NCI-H2107 treated with DMSO at 0.1 percent for 48 hours (cell line): ENCODE measurements at regions not wholly inside any gene's neighbourhood (a gene's known extent, or its start where the extent isn't known, plus 50 kb on each side); places are given as distances from the start of the nearest gene placed in this dataset.
"Not testable (repeated sequence)": the region's sequence is repeated elsewhere in the genome, so short reads cannot be mapped to it uniquely, and the experiment has no call there.

Experiments used
- DNase-seq: peaks from one replicate; lab custom pipeline; 2025; ENCODE audit not compliant: unreplicated experiment; lab: John Stamatoyannopoulos, UW

GRCh38 chr18:43341014-43341413, 63.7 kb upstream of the SYT4 start:
- no peak for DNase-seq

DNA sequence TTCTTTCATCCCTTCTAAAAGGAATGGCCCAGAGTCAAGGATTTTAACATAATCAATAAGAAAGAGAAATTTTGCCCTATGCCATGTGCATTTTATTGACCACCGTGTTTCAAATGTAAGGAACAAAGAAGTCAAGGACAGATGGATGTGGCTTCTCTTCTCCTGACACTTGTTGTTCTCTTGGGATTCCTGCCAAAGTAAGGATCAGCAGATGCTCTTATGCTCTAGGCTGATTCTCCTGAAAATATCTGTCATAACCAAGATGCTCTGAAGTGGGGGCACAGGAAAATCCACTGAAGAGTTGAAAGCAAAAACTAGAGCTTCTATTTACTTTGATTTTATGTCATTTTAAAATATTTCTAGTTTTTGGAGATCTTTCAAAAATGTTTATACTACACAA, 72.9 kb upstream of the SYT4 start:
- no peak for DNase-seq

DNA sequence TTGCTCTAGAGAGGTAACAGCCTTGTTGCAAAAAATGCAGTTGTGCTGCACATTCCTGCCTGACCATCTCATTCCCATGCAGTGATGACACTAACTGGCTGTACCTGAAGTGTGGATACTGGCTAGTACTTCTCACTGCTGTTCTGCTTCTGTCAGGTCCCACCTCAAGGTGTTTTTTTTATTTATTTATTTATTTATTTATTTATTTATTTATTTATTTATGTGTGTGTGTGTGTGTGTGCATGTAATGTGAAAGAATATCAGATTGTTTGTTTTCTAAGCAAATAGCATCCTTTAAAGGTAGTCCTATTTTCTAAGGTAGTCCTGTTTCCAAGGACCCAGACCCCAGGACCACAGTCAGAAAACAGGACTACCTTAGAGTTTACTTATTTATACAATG, 87.2 kb upstream of the SYT4 start:
- DNase-seq: no peak

- no peak for DNase-seq
Measured at GRCh38 chr18:43367895-43368294, 90.6 kb upstream of the SYT4 start.

DNA sequence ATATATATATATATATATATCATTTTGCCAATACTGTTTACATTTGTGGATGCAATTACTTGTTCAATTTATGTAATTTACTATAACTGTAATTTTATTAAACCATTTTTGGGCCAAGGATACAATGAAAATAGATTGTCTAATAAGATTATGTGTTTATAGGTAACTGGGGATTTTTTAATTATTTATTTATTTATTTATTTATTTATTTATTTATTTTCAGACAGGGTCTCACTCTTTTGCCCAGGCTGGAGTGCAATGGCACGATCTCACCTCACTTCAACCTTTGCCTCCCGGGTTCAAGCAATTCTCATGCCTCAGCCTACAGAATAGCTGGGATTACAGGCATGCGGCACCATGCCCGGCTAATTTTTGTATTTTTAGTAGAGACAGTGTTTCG, 92.0 kb upstream of the SYT4 start:
- not testable (repeated sequence) for DNase-seq

DNA sequence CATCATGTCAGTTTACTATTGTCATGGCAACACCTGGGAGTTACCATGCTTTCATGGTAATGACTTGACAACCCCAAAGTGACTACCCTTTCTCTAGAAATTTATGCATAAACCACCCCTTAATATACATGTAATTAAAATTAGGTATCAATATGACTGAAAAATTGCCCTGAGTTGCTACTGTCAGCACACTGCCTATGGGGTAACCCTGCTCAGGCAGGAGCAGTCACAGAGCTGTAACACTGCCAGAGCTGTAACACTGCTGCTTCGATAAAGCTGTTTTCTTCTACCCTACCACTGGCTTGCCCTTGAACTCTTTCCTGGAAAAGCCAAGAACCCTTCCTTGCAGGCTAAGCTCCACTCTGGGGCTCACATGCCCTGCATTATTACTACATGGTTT, 95.5 kb upstream of the SYT4 start:
- no peak for DNase-seq

DNA sequence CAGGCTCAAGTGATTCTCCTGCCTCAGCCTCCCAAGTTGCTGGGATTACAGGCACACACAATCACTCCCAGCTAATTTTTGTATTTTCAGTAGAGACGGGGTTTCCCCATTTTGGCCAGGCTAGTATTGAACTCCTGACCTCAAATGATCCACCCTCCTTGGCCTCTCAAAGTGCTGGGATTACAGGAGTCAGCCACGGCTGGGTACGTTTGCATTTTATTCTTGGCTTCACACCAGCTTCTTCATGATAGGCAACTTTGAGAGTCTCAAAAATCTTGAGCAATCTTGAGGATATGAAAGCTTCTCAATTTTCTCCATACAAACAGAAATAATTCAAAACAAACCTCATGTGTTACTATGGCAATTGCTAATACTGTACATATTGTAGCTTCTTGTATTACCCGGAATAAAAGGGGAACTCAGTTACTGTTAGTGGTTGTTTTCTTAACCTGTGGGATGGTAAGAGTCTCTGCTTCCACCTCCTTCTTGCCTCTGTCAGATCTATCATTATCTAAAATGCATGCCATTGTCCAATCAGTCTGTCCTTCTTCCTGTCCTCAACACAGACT, 102.9 kb upstream of the SYT4 start:
- DNase-seq: no peak

DNA sequence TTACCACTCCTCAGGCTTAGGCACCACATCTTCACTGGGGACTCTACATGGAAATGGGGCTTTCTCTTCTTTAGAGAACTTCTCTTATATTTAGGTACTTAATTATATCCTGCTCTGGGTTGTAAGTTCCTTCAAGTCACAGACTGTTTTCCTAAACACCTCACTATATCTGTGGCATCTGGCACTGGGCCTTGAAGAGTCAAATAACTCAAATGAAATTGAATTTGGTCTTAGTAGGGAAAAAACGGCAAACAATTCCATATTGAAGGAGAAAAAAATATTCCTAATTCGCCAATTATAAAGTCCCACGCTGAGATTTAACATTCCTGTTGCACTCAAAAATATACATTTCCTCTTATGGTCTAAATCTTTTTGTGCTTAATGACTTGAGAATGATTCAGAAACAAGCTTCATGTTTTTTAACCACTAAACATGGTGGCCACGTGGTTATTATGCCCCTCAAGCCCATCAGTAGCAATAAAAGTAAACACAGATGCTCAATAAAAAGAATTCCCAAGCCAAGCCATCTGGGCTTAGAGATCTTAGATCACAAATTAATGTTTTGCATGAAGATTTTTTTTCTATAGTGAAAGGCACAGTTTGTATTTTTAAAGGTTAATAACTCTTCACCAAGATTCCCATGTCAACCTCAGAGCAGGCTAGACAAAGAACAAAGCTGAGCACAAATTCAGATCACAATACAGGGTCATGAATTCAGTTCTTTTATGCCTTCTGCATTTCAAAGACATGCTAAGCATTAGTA, 105.5 kb upstream of the SYT4 start:
- DNase-seq: no peak

DNA sequence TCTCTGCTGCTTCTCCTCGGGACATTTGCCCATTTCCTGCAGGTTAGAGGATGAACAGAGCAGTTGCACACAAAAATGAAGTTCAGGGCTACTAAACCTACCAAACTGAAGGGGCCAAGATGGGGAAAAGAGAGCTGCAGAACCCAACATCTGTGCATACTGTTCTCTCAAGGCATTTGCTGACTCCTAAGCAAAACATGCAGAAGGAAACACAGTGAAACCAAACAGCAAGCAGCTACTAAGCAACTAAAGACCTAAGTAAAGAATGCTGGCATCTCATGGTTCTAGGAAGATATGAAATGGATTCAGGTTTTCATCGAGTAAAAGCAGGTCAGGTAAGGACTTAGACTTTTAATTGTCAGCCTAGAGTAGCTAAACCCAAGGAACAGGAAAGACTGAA, 111.9 kb upstream of the SYT4 start:
- DNase-seq: no peak

DNA sequence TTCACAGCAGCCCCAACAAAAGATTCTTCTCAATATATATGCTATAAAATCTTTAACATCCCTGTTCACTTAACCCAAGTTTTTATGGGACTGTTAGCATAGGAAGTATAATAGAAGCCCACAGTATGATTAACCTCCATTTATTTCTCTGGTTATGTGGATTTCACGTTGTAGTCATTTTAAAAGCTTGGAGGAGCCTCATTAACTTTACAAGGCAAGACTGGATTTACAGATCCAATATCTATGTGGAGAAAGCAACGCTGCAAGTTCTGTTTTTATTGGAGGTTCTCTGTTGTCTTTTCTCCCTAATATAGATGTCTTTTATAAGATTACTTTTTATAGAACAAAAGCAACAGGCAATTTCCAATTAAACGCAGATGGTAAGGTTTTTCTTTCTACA, 114.9 kb upstream of the SYT4 start:
- no peak for DNase-seq

GRCh38 chr18:43393174-43393573, 115.9 kb upstream of the SYT4 start:
- DNase-seq: no peak

GRCh38 chr18:43396266-43396665, 119.0 kb upstream of the SYT4 start:
- peak; percentile 43 for DNase-seq

DNA sequence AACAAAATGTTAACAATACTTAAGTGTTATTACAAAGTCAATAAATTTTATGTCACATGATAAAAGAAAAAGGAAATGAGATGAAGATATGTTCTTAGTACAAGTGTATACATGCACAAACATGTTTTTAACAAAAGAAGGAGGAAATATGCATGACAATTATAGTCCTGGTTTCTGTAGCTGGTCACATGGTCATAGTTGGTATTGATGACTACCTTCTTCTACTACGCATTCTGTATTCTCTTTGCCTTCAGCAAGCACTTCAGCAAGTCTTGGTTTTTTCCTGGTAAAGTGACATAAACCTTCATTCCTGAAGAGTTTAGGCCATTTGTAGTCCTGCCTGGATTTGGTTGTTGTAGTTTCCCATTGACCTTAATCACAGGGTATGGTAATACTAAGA, 121.3 kb upstream of the SYT4 start:
- no peak for DNase-seq

GRCh38 chr18:43405097-43405496, 127.8 kb upstream of the SYT4 start:
- DNase-seq: no peak

DNA sequence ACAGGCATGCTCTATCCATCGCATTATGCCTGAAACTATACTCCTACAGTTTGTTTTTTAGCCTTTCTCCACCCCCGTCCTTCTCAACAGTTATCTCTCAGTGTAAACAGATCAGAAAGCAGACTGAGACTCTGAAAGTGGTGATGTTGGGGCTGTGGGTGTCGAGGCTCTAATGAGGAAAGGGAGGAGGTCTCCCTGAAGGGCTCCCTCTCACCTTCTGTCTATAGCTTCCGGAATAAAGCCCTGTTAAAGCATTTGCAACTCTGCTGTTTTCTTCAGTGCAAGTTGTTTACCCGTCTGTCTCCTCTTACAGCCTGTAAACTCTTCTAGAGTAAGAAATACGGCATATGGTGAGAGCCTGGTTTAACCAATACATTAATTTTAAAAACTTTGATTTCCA, 136.7 kb upstream of the SYT4 start:
- DNase-seq: no peak

DNA sequence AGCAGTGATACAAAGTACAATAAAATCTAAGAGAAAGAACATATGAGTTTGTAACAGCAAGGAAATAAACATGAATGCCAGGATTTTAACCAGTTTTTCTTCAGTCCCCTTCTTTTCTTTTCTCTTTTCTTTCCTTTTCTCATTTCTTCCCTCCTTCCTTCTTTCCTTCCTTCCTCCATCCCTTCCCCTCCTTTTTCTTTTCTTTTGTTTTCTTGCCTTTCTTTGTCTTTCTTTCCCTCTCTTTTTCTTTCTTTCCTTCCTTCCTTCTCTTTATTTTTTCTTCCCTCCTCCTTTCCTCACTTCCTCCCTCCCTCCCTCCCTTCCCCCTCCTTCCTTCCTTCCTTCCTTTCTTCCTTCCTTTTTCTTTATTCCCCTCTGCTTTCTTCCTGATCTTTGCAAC, 142.8 kb upstream of the SYT4 start:
- no peak for DNase-seq

DNA sequence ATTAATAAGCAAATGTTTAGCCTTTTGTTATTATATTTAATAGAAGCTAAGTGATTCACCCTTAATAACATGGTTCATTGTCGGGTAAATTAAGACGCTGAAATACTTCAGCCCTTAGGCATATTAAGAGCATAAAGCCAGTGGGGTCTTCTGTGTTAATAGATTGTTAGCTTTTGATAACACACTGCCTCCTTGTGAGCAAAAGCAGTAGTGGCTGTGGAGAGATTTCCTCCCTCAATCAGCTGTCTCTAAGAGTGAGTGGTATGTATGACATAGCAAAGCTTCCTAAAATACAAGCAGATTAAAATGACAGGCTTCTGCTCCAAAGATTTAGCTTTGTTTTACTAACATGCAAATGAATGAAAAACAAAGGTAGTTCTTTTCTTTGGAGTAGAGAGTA, 143.7 kb upstream of the SYT4 start:
- DNase-seq: no peak

DNA sequence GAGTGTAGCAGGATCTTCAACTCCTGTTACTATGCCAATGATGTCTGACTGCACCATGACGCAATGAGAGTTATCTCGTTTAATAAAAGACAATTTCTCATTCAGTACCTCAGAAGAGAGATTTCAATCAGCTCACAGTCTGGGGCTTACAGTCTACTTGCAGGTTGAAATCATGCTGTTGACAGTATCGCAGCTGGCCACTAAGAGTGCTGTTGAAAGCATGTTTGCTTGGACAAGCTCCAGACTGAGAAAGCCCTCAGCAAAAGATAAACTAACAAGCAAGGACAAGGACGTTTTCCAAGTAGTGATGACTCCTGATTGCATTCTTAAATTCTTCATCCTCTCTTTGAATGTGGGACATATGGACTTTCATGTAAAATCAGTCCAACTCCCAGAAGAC, 145.2 kb upstream of the SYT4 start:
- DNase-seq: peak; percentile 24

- DNase-seq: no peak
Measured at GRCh38 chr18:43435851-43436250, 158.6 kb upstream of the SYT4 start.

GRCh38 chr18:43442131-43442530, 164.8 kb upstream of the SYT4 start:
- no peak for DNase-seq

- no peak for DNase-seq
Measured at GRCh38 chr18:43442571-43442970, 165.3 kb upstream of the SYT4 start.

GRCh38 chr18:43465483-43465882, 188.2 kb upstream of the SYT4 start:
- DNase-seq: no peak

- DNase-seq: no peak
Measured at GRCh38 chr18:43471873-43472272, 194.6 kb upstream of the SYT4 start.
